SJSA1 (cell line): ENCODE measurements at regions not wholly inside any gene's neighbourhood (a gene's known extent, or its start where the extent isn't known, plus 50 kb on each side); places are given as distances from the start of the nearest gene placed in this dataset.

Experiments
- DNase-seq, 2 experiments: peaks; one replicate each; pipeline ENCODE4 v3.0.0-alpha.2; 2015 to 2020; ENCODE audit warnings: low spot score in 2 of 2, low read depth in 1 of 2
- H3K27ac ChIP-seq: fragments of 250-450 bp; sonication (Bioruptor Pico); 2 replicates; pipeline ENCODE4 v1.5.1; 2020; ENCODE audit warnings: mild to moderate bottlenecking, moderate library complexity
- H3K27me3 ChIP-seq: fragments of 250-450 bp; sonication (Bioruptor Pico); replicated peaks from 2 replicates; pipeline ENCODE4 v1.5.1; 2020; ENCODE audit warnings: mild to moderate bottlenecking, moderate library complexity
- H3K36me3 ChIP-seq: fragments of 250-450 bp; sonication (Bioruptor Pico); 2 replicates; pipeline ENCODE4 v1.5.1; 2020; ENCODE audit warnings: mild to moderate bottlenecking
- H3K4me1 ChIP-seq: fragments of 250-450 bp; sonication (Bioruptor Pico); replicated peaks from 2 replicates; pipeline ENCODE4 v1.6.1; 2021; ENCODE audit warnings: mild to moderate bottlenecking
- H3K4me3 ChIP-seq: fragments of 250-450 bp; sonication (Bioruptor Pico); 2 replicates; pipeline ENCODE4 v1.5.1; 2020; ENCODE audit warnings: mild to moderate bottlenecking
- H3K9me3 ChIP-seq: fragments of 250-450 bp; sonication (Bioruptor Pico); replicated peaks from 2 replicates; pipeline ENCODE4 v1.5.1; 2020; ENCODE audit warnings: mild to moderate bottlenecking

- Histone ChIP-seq H3K4me1 (no peaks in the 10 kb centered on the region), H3K27ac (no peak overlapping the region), H3K4me3 (no peak overlapping the region), H3K36me3 (no peaks in the 10 kb centered on the region), H3K27me3 (no peaks in the 10 kb centered on the region), H3K9me3 (no peaks in the 10 kb centered on the region; the same call in 1 of the 2 replicates)
- DNase-seq = no peak
Observed at GRCh38 chr2:147689220-147689909, 155.5 kb upstream of the ACVR2A start.

- H3K9me3 ChIP-seq = no peaks in the 10 kb centered on the region; the same call in 1 of the 2 replicates
- no peaks in the 10 kb centered on the region for H3K27me3 ChIP-seq
- no peak overlapping the region for H3K4me3 ChIP-seq
- no peak for DNase-seq
- H3K27ac ChIP-seq = no peak overlapping the region
- H3K36me3 ChIP-seq = no peaks in the 10 kb centered on the region
- H3K4me1 ChIP-seq = no peaks in the 10 kb centered on the region
Observed at GRCh38 chr2:147688242-147688641, 156.6 kb upstream of the ACVR2A start.

DNA sequence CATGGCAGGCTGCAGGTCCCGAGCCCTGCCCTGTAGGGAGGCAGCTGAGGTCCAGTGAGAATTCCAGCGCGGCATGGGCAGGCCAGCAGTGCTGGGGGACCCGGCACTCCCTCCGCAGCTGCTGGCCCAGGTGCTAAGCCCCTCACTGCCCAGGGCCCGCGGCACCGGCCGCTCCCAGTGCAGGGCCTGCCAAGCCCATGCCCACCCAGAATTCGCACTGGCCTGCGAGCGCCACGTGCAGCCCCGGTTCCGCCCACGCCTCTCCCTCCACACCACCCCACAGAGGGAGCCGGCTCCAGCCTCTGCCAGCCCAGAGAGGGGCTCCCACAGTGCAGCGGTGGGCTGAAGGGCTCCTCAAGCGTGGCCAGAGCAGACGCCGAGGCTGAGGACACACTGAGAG, 158.5 kb upstream of the ACVR2A start:
- no peaks in the 10 kb centered on the region for H3K4me1 ChIP-seq
- no peak overlapping the region for H3K27ac ChIP-seq
- no peak overlapping the region for H3K4me3 ChIP-seq
- DNase-seq = no peak
- H3K36me3 ChIP-seq = no peaks in the 10 kb centered on the region
- H3K9me3 ChIP-seq = no peaks in the 10 kb centered on the region
- H3K27me3 ChIP-seq = no peaks in the 10 kb centered on the region

DNA sequence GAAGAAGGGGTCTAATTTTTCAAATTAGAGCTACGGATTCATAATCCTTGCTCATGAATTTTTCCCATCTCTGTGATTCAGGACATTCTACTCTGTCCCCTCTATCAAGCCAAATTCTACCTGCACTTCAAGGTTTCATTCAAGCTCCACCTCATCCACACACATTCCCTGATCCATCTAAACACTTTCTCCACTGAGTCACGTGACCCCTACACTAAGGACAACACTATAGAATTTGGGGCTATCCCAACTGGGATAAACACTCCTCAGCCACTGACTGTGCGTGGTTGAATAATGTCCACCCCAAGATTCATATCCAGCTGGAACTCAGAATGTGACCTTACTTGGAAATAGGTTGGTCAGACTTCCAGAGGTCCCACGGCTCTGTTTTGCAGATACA, 159.9 kb upstream of the ACVR2A start:
- Histone ChIP-seq H3K27ac (no peak overlapping the region), H3K4me1 (no peaks in the 10 kb centered on the region), H3K4me3 (no peak overlapping the region), H3K27me3 (no peaks in the 10 kb centered on the region), H3K36me3 (no peaks in the 10 kb centered on the region), H3K9me3 (no peaks in the 10 kb centered on the region)
- no peak for DNase-seq

DNA sequence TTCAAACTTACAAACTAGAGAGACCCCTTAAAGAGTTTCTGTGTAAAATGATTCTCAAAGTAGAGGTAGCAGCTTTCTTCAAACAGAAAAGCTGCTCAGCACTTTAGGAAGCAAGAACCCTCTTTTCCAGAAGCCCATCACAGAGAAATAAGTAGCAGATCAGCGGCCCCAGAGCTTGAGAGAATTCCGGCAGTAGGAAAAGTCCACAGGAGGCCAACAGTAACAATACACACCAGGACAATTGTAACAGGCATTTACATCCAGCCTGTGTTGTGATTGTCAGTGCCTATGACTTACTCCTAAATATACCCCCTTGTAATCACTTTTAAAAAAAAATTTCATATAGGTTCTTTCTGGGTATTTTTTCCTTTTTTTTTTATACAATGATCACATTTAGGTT, 161.4 kb upstream of the ACVR2A start:
- DNase-seq = no peak
- H3K27me3 ChIP-seq = no peaks in the 10 kb centered on the region
- no peaks in the 10 kb centered on the region for H3K36me3 ChIP-seq
- no peak overlapping the region for H3K4me3 ChIP-seq
- H3K27ac ChIP-seq = no peak overlapping the region
- no peaks in the 10 kb centered on the region for H3K4me1 ChIP-seq
- H3K9me3 ChIP-seq = no peaks in the 10 kb centered on the region

- Histone ChIP-seq H3K4me3 (no peak overlapping the region), H3K36me3 (no peaks in the 10 kb centered on the region), H3K9me3 (no peaks in the 10 kb centered on the region), H3K27ac (no peak overlapping the region), H3K27me3 (no peaks in the 10 kb centered on the region), H3K4me1 (no peaks in the 10 kb centered on the region)
- DNase-seq = no peak
Observed at GRCh38 chr2:147681093-147681492, 163.7 kb upstream of the ACVR2A start.

GRCh38 chr2:147679955-147680531, 164.8 kb upstream of the ACVR2A start:
- no peak for DNase-seq
- Histone ChIP-seq H3K27ac (no peak overlapping the region), H3K27me3 (no peaks in the 10 kb centered on the region), H3K9me3 (no peaks in the 10 kb centered on the region), H3K36me3 (no peaks in the 10 kb centered on the region), H3K4me1 (no peaks in the 10 kb centered on the region), H3K4me3 (no peak overlapping the region)

DNA sequence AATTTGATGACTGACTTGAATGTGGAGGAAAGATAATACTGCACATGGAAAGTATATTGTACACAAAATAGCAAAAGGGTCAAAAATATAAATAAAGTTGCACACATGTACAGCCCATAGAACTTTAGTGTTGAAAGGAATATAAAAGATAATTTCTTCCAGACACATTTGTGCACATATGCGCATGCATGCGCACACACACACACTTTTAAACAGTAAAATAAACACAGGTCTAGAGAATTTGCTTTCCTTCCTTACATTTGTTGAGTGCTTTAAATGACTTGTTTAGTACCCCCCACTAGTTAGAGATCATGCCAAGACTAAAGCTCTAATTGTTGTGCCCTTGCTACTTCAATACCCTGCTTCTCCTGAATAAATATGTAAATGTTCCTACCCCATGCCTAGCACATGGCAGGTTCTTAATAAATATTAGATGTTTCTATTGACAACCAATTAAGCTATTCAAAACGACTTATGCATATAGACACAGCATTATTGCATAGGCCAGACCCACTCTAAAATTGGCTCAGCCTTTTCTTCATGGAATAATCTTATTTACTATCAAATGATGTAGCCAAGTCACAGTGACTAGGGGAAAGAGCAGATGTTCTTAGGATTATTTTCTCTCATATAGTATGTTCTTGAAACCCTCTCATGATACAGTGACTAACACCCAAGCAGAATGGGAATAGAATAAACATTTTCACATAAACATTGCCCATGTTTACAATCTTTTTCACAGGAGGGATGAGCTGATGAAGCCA, 165.5 kb upstream of the ACVR2A start:
- no peak overlapping the region for H3K27ac ChIP-seq
- H3K27me3 ChIP-seq = no peaks in the 10 kb centered on the region
- H3K4me3 ChIP-seq = no peak overlapping the region
- DNase-seq = no peak
- no peaks in the 10 kb centered on the region for H3K9me3 ChIP-seq
- no peaks in the 10 kb centered on the region for H3K36me3 ChIP-seq
- no peaks in the 10 kb centered on the region for H3K4me1 ChIP-seq

- no peak for DNase-seq
- H3K27ac ChIP-seq = no peak overlapping the region
- H3K4me3 ChIP-seq = no peak overlapping the region
- H3K36me3 ChIP-seq = no peaks in the 10 kb centered on the region
- H3K27me3 ChIP-seq = no peaks in the 10 kb centered on the region
- H3K9me3 ChIP-seq = no peaks in the 10 kb centered on the region
- H3K4me1 ChIP-seq = no peaks in the 10 kb centered on the region
Observed at GRCh38 chr2:147665105-147665504, 179.7 kb upstream of the ACVR2A start.

DNA sequence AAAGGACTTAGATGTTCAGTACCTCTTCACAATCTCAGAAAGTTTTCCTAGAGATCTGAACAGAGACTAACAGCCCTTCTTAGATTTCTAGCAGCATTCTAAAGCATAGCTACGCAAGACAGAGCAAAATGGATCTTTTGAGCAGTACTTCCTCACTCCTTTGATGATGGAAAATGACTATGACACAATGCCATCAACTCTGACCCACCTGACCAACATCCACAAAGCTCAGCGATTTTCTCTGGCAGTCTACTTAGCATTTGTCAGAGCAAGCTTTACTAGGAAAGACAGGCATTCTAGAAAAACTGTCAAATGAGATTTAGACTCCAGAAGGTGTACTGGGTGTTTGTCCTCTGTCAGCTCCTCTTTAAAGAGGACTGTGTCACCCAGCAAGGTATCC, 180.9 kb upstream of the ACVR2A start:
- Histone ChIP-seq H3K27ac (no peak overlapping the region), H3K27me3 (no peaks in the 10 kb centered on the region)
- DNase-seq = no peak

GRCh38 chr2:147663153-147663961, 181.5 kb upstream of the ACVR2A start:
- DNase-seq = no peak
- Histone ChIP-seq H3K27me3 (no peaks in the 10 kb centered on the region), H3K4me3 (no peak overlapping the region)

More for the DNA sequence above, 180.9 kb upstream of the ACVR2A start:
- Histone ChIP-seq H3K4me3 (no peak overlapping the region), H3K36me3 (no peaks in the 10 kb centered on the region), H3K9me3 (no peaks in the 10 kb centered on the region), H3K4me1 (no peaks in the 10 kb centered on the region)

DNA sequence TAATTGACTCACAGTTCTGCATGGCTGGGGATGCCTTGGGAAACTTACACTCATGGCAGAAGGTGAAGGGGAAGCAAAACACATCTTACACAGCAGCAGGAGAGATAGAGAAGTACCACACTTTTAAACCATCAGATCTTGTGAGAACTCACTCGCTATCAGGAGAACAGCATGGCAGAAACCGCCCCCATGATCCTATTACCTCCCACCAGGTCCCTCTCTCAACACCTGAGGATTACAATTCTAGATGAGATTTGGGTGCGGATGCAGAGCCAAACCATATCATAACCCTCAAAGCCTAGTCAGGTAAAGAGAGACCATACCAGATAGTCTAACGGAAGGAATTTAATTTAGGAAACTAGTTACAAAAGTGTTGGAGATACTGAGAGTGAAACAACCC, 182.6 kb upstream of the ACVR2A start:
- no peaks in the 10 kb centered on the region for H3K27me3 ChIP-seq
- no peaks in the 10 kb centered on the region for H3K4me1 ChIP-seq
- H3K36me3 ChIP-seq = no peaks in the 10 kb centered on the region
- DNase-seq = no peak
- H3K4me3 ChIP-seq = no peak overlapping the region
- no peak overlapping the region for H3K27ac ChIP-seq
- H3K9me3 ChIP-seq = no peaks in the 10 kb centered on the region

More at GRCh38 chr2:147663153-147663961, 181.5 kb upstream of the ACVR2A start:
- H3K9me3 ChIP-seq = no peaks in the 10 kb centered on the region
- no peak overlapping the region for H3K27ac ChIP-seq
- no peaks in the 10 kb centered on the region for H3K4me1 ChIP-seq
- H3K36me3 ChIP-seq = no peaks in the 10 kb centered on the region

DNA sequence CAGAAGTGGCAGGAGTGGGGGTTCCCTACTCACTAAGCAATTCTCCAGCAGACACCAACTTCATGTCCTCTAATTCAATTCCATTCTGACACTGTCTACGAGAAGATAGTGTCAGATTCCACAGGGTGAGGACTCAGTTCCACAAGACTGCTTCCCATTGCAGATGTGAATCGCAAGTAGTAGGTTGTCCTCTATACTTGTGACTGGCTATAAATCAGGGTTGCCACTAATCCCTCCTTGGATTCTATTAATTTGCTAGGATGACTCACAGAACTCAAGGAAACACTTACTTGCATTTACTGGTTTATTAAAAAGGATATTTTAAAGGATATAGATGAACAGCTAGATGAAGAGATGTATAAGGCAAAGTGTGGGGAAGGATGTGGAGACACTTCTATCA, 184.1 kb upstream of the ACVR2A start:
- no peak for DNase-seq
- Histone ChIP-seq H3K4me1 (no peaks in the 10 kb centered on the region), H3K27ac (no peak overlapping the region), H3K36me3 (no peaks in the 10 kb centered on the region), H3K9me3 (no peaks in the 10 kb centered on the region), H3K27me3 (no peaks in the 10 kb centered on the region), H3K4me3 (no peak overlapping the region)

DNA sequence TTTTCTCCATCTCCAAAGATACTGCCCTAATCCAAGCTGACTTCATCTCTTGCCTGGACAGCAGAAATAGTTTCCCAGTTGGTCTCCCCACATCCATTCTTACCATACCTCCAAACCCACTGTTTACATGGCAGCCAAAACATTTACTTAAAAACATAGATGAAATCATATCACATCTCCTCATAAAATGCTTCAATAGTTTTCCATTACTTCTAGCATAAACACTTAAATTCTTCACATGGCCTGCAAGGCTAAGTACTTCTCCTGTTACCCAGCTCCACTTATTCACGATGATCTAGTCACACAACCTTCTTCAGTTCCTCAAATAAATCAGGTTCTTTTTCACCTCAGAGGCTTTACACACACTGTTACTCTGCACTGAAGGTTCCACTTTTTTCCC, 185.8 kb upstream of the ACVR2A start:
- DNase-seq = no peak
- no peaks in the 10 kb centered on the region for H3K36me3 ChIP-seq
- H3K27ac ChIP-seq = no peak overlapping the region
- no peaks in the 10 kb centered on the region for H3K4me1 ChIP-seq
- H3K4me3 ChIP-seq = no peak overlapping the region
- H3K9me3 ChIP-seq = no peaks in the 10 kb centered on the region
- no peaks in the 10 kb centered on the region for H3K27me3 ChIP-seq
